ENCODE measurements at regions not wholly inside any gene's neighbourhood (a gene's known extent, or its start where the extent isn't known, plus 50 kb on each side); places are given as distances from the start of the nearest gene placed in this dataset.

DNA sequence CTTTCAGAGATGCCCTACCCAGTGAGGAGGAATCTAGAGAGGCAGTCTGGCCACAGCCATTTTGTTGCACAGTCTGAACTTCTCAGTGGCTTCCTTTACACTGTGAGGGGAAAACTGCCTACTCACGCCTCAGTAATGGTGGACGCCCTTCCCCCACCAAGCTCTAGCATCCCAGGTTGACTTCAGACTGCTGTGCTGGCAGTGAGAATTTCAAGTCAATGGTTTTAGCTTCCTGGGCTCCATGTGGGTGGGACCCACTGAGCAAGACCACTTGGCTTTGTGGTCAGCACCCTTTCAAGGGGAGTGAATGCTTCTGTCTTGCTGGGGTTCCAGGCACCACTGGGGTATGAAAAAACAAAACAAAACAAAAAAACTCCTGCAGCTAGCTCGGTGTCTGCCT, 663.2 kb upstream of the ZNF385D start:
- no peak for TF ChIP-seq POLR2AphosphoS5 (IDR thresholded peaks at IDR 0.05)
- TF ChIP-seq, protein P1, sequence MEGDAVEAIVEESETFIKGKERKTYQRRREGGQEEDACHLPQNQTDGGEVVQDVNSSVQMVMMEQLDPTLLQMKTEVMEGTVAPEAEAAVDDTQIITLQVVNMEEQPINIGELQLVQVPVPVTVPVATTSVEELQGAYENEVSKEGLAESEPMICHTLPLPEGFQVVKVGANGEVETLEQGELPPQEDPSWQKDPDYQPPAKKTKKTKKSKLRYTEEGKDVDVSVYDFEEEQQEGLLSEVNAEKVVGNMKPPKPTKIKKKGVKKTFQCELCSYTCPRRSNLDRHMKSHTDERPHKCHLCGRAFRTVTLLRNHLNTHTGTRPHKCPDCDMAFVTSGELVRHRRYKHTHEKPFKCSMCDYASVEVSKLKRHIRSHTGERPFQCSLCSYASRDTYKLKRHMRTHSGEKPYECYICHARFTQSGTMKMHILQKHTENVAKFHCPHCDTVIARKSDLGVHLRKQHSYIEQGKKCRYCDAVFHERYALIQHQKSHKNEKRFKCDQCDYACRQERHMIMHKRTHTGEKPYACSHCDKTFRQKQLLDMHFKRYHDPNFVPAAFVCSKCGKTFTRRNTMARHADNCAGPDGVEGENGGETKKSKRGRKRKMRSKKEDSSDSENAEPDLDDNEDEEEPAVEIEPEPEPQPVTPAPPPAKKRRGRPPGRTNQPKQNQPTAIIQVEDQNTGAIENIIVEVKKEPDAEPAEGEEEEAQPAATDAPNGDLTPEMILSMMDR (IDR thresholded peaks at IDR 0.05) = no peak
